Endothelial cell of umbilical vein (primary cell): ENCODE measurements at regions not wholly inside any gene's neighbourhood (a gene's known extent, or its start where the extent isn't known, plus 50 kb on each side); places are given as distances from the start of the nearest gene placed in this dataset.

Source experiments
- BruUV-seq: library from RNA; stranded (reverse); fragments of 400-500 nt; replicated peaks from 2 replicates; lab custom pipeline; 2021; lab: Mats Ljungman, UMichigan
- CTCF ChIA-PET: fragments of 300-600, 350-600 bp; sonication (Branson Sonifier 250); formaldehyde crosslinking; loops from one replicate; lab custom pipeline; 2021; ENCODE audit warnings: antibody characterized with exemption, inconsistent platforms; lab: Charles Lee
- POLR2A ChIA-PET: fragments of 300-600, 350-600 bp; sonication (Branson Sonifier 250); formaldehyde crosslinking; loops from one replicate; lab custom pipeline; 2021; ENCODE audit warnings: antibody characterized with exemption, inconsistent platforms; lab: Charles Lee
- DNase-seq: peaks from one replicate; pipeline ENCODE4 v3.0.0-alpha.2; 2011; ENCODE audit warnings: low read depth, low spot score
- FAIRE-seq: peaks from 2 replicates; lab custom pipeline; 2011; peaks lifted over from hg19 to GRCh38; lab: Jason Lieb, UNC
- H2AFZ ChIP-seq: 2 replicates; pipeline ENCODE4 v1.6.0; 2012; ENCODE audit warnings: low read depth, low read length, control low read depth, inconsistent platforms
- H3K27ac ChIP-seq: 2 replicates; pipeline ENCODE4 v1.5.1; 2011; ENCODE audit warnings: low read depth, mild to moderate bottlenecking, control low read depth, low read length, moderate library complexity; ENCODE audit not compliant: insufficient read depth
- H3K27me3 ChIP-seq, 2 experiments: 2 replicates each; pipeline versions ENCODE4 v1.6.0 to v1.6.1; 2011; ENCODE audit warnings: low read length in 2 of 2, mixed read lengths in 1 of 2; ENCODE audit not compliant: control insufficient read depth in 2 of 2, insufficient read depth in 2 of 2
- H3K36me3 ChIP-seq, 2 experiments: 2 replicates in 1 of 2; 3 replicates in 1 of 2; pipeline ENCODE4 v1.5.1; 2011; ENCODE audit warnings: low read length in 2 of 2, mild to moderate bottlenecking in 1 of 2, moderate library complexity in 1 of 2; ENCODE audit not compliant: control insufficient read depth in 2 of 2, insufficient read depth in 2 of 2; ENCODE audit errors: extremely low read depth in 1 of 2
- H3K4me1 ChIP-seq: 3 replicates; pipeline ENCODE4 v1.5.1; 2011; ENCODE audit warnings: mild to moderate bottlenecking, low read length; ENCODE audit not compliant: control insufficient read depth, insufficient read depth; ENCODE audit errors: extremely low read depth
- H3K4me2 ChIP-seq: 2 replicates; pipeline ENCODE4 v1.6.1; 2011; ENCODE audit warnings: low read length, control low read depth, mixed read lengths; ENCODE audit not compliant: insufficient read depth
- H3K4me3 ChIP-seq, 3 experiments: fragments of 200-600 bp in 1 of 3; sonication (generic), shearing (Covaris generic) in 1 of 3; replicated peaks in 1 of 3; 2 replicates each; pipeline ENCODE4 v1.5.1; 2011 to 2016; ENCODE audit warnings: control low read depth in 3 of 3, low read length in 3 of 3, mild to moderate bottlenecking in 2 of 3, inconsistent platforms in 1 of 3, low read depth in 1 of 3, moderate library complexity in 1 of 3; ENCODE audit not compliant: insufficient read depth in 1 of 3
- H3K79me2 ChIP-seq: 2 replicates; pipeline ENCODE4 v1.6.0; 2012; ENCODE audit warnings: low read length, inconsistent platforms; ENCODE audit not compliant: control insufficient read depth, insufficient read depth
- H3K9ac ChIP-seq: replicated peaks from 2 replicates; pipeline ENCODE3; 2011; ENCODE audit warnings: low read length, control low read depth; ENCODE audit not compliant: insufficient read depth; ENCODE audit errors: extremely low read depth
- H3K9me1 ChIP-seq: replicated peaks from 3 replicates; pipeline ENCODE4 v1.6.0; 2011; ENCODE audit warnings: mild to moderate bottlenecking, low read length; ENCODE audit not compliant: control insufficient read depth, insufficient read depth; ENCODE audit errors: extremely low read depth
- H3K9me3 ChIP-seq: replicated peaks from 2 replicates; pipeline ENCODE4 v1.5.1; 2012; ENCODE audit warnings: low read length, inconsistent platforms; ENCODE audit not compliant: control insufficient read depth, insufficient read depth
- H4K20me1 ChIP-seq: replicated peaks from 2 replicates; pipeline ENCODE3; 2011; ENCODE audit warnings: mild to moderate bottlenecking, low read length; ENCODE audit not compliant: control insufficient read depth, insufficient read depth; ENCODE audit errors: extremely low read depth
- EZH2 ChIP-seq: IDR thresholded peaks from 2 replicates; pipeline ENCODE4 v1.6.1; 2012; ENCODE audit warnings: borderline replicate concordance, low read depth, mild to moderate bottlenecking, moderate library complexity, low read length, inconsistent platforms; ENCODE audit not compliant: severe bottlenecking
- FOS ChIP-seq: IDR thresholded peaks from 2 replicates; pipeline ENCODE4 v1.6.1; 2011; ENCODE audit warnings: mild to moderate bottlenecking, low read length, moderate library complexity, borderline replicate concordance; ENCODE audit not compliant: insufficient read depth
- GATA2 ChIP-seq: IDR thresholded peaks from 2 replicates; pipeline ENCODE4 v1.7.0; 2011; ENCODE audit warnings: low read depth, mild to moderate bottlenecking, moderate library complexity, mixed read lengths, low read length; ENCODE audit not compliant: insufficient read length, insufficient read depth
- JUN ChIP-seq: IDR thresholded peaks from 2 replicates; pipeline ENCODE4 v1.6.1; 2011; ENCODE audit warnings: borderline replicate concordance, low read depth; ENCODE audit not compliant: insufficient read length, insufficient read depth
- MYC ChIP-seq: IDR thresholded peaks from one replicate; pipeline ENCODE4 v1.6.1; 2011; ENCODE audit warnings: mild to moderate bottlenecking, low read depth, low read length
- POLR2A ChIP-seq: IDR thresholded peaks from 2 replicates; pipeline ENCODE4 v1.6.1; 2012; ENCODE audit warnings: low read depth, mild to moderate bottlenecking, control low read depth, low read length
- POLR2AphosphoS5 ChIP-seq: IDR thresholded peaks from 2 replicates; pipeline ENCODE4 v1.6.1; 2012; ENCODE audit warnings: low read depth, mild to moderate bottlenecking, control low read depth, low read length, moderate library complexity; ENCODE audit not compliant: insufficient read depth
- dilution Hi-C: fragments of 300-500 bp; cut with MboI; formaldehyde crosslinking; loops from one replicate; pipeline ENCODE4 v1.15.0; 2019; ENCODE audit warnings: low sequenced_read_pairs; ENCODE audit not compliant: extremely low pct_ligation_motif_present
- intact Hi-C: fragments of 100-400 bp; cut with micrococcal nuclease; formaldehyde crosslinking; loops from one replicate; pipeline ENCODE4 v1.10.0; 2022
- TF ChIP-seq, protein P1 (sequence below), 2 donors: IDR thresholded peaks; 1 replicate in 1 of 2; 2 replicates in 1 of 2; pipeline ENCODE4 v1.5.1; 2011; ENCODE audit warnings: low read length in 2 of 2, mild to moderate bottlenecking in 2 of 2, moderate library complexity in 2 of 2, control low read depth in 1 of 2, inconsistent platforms in 1 of 2, low read depth in 1 of 2; ENCODE audit not compliant: insufficient read depth in 1 of 2; ENCODE audit errors: extremely low read depth in 1 of 2
- TF ChIP-seq, protein P2 (sequence below): IDR thresholded peaks from 2 replicates; pipeline ENCODE4 v1.6.1; 2011; ENCODE audit not compliant: insufficient read depth, insufficient read length

DNA sequence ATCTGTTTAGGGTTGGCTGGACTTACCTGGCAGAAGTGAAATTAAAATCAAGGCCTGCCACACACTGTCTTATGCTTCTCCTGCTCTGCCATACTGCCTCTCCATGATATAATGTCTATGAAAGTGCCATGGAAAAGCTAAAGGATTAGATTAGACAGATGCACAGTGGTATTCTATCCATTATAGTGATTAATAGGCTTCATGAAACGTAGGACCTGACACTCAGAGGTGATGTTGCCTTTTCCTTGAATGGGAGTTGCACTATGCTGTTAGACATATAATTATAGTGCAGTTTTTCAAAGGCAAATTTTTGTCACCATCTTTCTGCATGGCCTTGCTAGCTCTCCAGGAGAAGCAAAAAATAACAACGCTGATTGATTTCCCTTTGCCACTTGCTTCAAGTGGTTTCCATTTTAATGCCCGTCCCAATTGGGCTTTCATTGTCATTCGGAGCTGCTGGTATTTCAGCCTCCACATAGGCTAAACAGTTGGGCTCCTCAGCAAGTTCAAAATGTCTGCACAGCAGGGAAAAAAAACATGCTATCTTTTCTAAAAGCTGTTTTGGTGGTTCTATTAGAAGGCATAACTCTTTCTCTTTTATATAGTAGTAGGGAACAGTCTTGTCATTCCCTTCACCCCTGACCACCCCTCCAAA lies 502.8 kb upstream of the GOT2 start:
- Histone ChIP-seq H3K4me2 (no peak overlapping the region), H3K27ac (no peak overlapping the region), H3K9me3 (no peaks in the 10 kb centered on the region), H3K9ac (no peak overlapping the region), H2AFZ (no peak overlapping the region), H4K20me1 (no peaks in the 10 kb centered on the region), H3K4me1 (no peaks in the 10 kb centered on the region), H3K79me2 (no peaks in the 10 kb centered on the region), H3K9me1 (no peaks in the 10 kb centered on the region), H3K36me3 (no peaks in the 10 kb centered on the region), H3K4me3 (no peak overlapping the region), H3K27me3 (no peaks in the 10 kb centered on the region)
- dilution Hi-C loops: no loop called here
- CTCF ChIA-PET: no interaction called here
- intact Hi-C loops: no loop called here
- BruUV-seq: no TSS peak
- FAIRE-seq (no peak), DNase-seq (no peak)
- TF ChIP-seq, protein P1, sequence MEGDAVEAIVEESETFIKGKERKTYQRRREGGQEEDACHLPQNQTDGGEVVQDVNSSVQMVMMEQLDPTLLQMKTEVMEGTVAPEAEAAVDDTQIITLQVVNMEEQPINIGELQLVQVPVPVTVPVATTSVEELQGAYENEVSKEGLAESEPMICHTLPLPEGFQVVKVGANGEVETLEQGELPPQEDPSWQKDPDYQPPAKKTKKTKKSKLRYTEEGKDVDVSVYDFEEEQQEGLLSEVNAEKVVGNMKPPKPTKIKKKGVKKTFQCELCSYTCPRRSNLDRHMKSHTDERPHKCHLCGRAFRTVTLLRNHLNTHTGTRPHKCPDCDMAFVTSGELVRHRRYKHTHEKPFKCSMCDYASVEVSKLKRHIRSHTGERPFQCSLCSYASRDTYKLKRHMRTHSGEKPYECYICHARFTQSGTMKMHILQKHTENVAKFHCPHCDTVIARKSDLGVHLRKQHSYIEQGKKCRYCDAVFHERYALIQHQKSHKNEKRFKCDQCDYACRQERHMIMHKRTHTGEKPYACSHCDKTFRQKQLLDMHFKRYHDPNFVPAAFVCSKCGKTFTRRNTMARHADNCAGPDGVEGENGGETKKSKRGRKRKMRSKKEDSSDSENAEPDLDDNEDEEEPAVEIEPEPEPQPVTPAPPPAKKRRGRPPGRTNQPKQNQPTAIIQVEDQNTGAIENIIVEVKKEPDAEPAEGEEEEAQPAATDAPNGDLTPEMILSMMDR (IDR thresholded peaks at IDR 0.05; ENCODE audit: extremely low read depth in 1 of 2, insufficient read depth in 1 of 2, low read depth in 1 of 2, low read length in 2 of 2): no peak
- TF ChIP-seq GATA2: no peak
- no peak for TF ChIP-seq EZH2
- no peak for TF ChIP-seq JUN
- no peak for TF ChIP-seq FOS
- TF ChIP-seq POLR2A: no peak
- TF ChIP-seq POLR2AphosphoS5: no peak
- TF ChIP-seq, protein P2, sequence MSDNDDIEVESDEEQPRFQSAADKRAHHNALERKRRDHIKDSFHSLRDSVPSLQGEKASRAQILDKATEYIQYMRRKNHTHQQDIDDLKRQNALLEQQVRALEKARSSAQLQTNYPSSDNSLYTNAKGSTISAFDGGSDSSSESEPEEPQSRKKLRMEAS: no peak
- TF ChIP-seq MYC: no peak
- POLR2A ChIA-PET: no interaction called here
